ENCODE measurements at regions not wholly inside any gene's neighbourhood (a gene's known extent, or its start where the extent isn't known, plus 50 kb on each side); places are given as distances from the start of the nearest gene placed in this dataset.
A peak's percentile ranks its signal among the peaks of the same experiment; 100 is the strongest.

- TF ChIP-seq, protein P1, sequence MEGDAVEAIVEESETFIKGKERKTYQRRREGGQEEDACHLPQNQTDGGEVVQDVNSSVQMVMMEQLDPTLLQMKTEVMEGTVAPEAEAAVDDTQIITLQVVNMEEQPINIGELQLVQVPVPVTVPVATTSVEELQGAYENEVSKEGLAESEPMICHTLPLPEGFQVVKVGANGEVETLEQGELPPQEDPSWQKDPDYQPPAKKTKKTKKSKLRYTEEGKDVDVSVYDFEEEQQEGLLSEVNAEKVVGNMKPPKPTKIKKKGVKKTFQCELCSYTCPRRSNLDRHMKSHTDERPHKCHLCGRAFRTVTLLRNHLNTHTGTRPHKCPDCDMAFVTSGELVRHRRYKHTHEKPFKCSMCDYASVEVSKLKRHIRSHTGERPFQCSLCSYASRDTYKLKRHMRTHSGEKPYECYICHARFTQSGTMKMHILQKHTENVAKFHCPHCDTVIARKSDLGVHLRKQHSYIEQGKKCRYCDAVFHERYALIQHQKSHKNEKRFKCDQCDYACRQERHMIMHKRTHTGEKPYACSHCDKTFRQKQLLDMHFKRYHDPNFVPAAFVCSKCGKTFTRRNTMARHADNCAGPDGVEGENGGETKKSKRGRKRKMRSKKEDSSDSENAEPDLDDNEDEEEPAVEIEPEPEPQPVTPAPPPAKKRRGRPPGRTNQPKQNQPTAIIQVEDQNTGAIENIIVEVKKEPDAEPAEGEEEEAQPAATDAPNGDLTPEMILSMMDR (IDR thresholded peaks at IDR 0.05) = no peak
- no peak for TF ChIP-seq POLR2A (IDR thresholded peaks at IDR 0.05)
- DNase-seq (ENCODE audit: low spot score in 2 of 2) = no peak
- intact Hi-C loops (cut with DNase I; ENCODE audit: low total_unique reads) = no loop called here
- H3K4me3 ChIP-seq (ENCODE audit: low read depth, poor library complexity, severe bottlenecking) = no peak overlapping the region
Measured at GRCh38 chr20:52086878-52087277, 104.7 kb downstream of the ZFP64 start.

- H3K4me3 ChIP-seq (ENCODE audit: low read depth, poor library complexity, severe bottlenecking) = no peak overlapping the region
- intact Hi-C loops (cut with DNase I; ENCODE audit: low total_unique reads) = no loop called here
- WGBS, 2 donors = 95 to 96% methylated on average over 28 of the region's 28 CpGs
- TF ChIP-seq, protein P1 (IDR thresholded peaks at IDR 0.05) = no peak
- no peak for TF ChIP-seq POLR2A (IDR thresholded peaks at IDR 0.05)
- DNase-seq (ENCODE audit: low spot score in 2 of 2) = no peak
Measured at GRCh38 chr20:52084727-52085126, 106.9 kb downstream of the ZFP64 start.

DNA sequence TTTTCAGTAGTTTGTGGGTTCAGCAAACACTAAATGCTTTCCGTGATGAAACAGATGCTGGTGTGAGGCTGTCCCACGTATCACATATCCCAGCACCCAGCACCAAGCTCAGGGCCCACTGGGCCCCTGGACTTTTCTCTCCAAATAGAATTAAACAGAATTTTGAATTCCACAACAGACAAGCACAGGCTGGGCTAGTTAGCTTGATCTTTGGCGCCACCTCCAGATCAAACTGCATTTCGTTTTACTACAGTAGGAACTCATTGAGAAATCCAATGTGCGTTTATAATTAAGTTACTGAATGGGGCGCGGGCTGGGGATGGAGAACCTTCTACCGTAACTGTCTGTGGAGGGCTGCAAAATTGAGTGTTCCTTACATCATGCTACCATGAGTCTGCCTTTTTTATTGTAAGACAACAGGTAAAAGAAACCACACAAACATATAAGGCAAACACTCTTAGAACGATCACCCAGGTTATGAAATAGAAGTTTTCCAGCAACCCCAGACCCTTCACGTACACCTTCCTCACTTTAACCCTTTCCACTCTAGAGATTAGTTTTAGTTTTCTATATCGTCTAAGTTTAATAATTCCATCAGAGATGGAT is 107.8 kb downstream of the ZFP64 start:
- intact Hi-C loops (cut with DNase I; ENCODE audit: low total_unique reads) = no loop called here
- DNase-seq (ENCODE audit: low spot score in 2 of 2) = peak in 1 of 2 donors; percentile 40
- WGBS, 2 donors = 44 to 47% methylated on average over 11 of the region's 11 CpGs
- TF ChIP-seq POLR2A (IDR thresholded peaks at IDR 0.05) = no peak
- TF ChIP-seq, protein P1 (IDR thresholded peaks at IDR 0.05) = no peak
- H3K4me3 ChIP-seq (ENCODE audit: low read depth, poor library complexity, severe bottlenecking) = no peak overlapping the region

- TF ChIP-seq, protein P1 (IDR thresholded peaks at IDR 0.05) = no peak
- no peak for TF ChIP-seq POLR2A (IDR thresholded peaks at IDR 0.05)
- intact Hi-C loops (cut with DNase I; ENCODE audit: low total_unique reads) = no loop called here
- DNase-seq (ENCODE audit: low spot score in 2 of 2) = no peak
- no peak overlapping the region for H3K4me3 ChIP-seq (ENCODE audit: low read depth, poor library complexity, severe bottlenecking)
Measured at GRCh38 chr20:52082612-52083011, 109.0 kb downstream of the ZFP64 start.

DNA sequence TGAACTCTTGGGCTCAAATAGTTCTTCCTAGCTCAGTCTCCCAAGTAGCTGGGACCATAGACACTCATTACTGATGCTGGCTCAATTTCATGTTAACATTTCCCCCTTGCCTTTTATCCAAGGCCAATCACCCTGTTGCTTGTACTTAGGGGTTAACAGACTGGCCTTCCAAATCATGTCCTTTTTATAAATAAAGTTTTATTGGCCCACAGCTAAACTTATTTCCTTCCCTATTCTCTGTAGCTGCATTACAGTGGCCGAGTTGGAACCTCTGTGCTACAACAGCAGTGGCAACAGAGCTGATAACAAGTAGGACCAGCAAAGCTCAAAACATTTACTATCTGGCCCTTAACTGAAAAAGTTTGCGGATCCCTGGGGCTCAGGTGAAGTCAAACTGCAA is 109.8 kb downstream of the ZFP64 start:
- TF ChIP-seq, protein P1 (IDR thresholded peaks at IDR 0.05) = no peak
- TF ChIP-seq POLR2A (IDR thresholded peaks at IDR 0.05) = no peak
- WGBS, 2 donors = 85 to 90% methylated on average over 2 of the region's 2 CpGs
- no peak overlapping the region for H3K4me3 ChIP-seq (ENCODE audit: low read depth, poor library complexity, severe bottlenecking)
- intact Hi-C loops (cut with DNase I; ENCODE audit: low total_unique reads) = no loop called here
- DNase-seq (ENCODE audit: low spot score in 2 of 2) = no peak

DNA sequence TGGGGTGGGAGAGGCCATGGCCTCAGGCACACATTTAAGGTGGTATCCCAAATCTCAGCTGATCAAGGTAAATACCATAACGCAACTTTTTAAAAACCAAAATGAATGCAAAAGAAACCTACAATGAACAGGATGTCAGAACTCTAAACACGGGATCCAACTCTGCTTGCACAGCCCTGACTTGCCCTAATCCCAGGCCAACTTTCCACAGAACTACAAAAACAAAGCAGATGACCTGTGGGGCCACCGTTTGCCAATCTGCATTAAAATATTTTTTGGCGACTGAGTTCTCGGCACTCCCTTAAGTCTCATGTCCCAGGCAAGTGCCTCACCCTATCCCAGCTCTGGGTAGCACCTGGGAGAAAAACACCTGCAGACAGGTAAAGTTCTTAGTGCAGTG is 110.5 kb downstream of the ZFP64 start:
- intact Hi-C loops (cut with DNase I; ENCODE audit: low total_unique reads) = no loop called here
- no peak for DNase-seq (ENCODE audit: low spot score in 2 of 2)
- no peak overlapping the region for H3K4me3 ChIP-seq (ENCODE audit: low read depth, poor library complexity, severe bottlenecking)
- TF ChIP-seq POLR2A (IDR thresholded peaks at IDR 0.05) = no peak
- TF ChIP-seq, protein P1 (IDR thresholded peaks at IDR 0.05) = no peak
- 49 to 52% methylated on average over 5 of the region's 5 CpGs for WGBS, 2 donors

Data from lower leg skin (tissue), 4 donors.